ENCODE measurements at regions not wholly inside any gene's neighbourhood (a gene's known extent, or its start where the extent isn't known, plus 50 kb on each side); places are given as distances from the start of the nearest gene placed in this dataset.

DNA sequence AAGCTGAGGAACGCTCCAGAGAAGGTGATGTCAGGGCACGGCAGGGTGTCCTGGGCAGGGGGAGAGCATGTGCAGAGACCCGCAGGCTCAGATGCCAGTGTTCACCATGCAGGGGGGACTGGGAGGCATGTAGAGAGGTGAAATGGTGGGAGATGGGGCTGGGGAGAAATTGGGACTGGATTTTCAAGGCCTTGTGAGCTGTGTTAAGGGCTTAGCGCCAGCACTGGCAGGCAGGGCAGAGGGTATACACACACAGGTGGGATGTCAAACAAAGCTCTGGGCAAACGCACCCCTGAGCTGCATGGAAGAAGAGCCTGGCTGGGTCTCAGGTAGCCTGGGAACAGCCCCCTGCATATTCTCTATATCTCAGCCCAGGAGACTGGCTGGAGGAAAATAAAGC is 282.7 kb downstream of the SHQ1 start:
- no peak for DNase-seq

DNA sequence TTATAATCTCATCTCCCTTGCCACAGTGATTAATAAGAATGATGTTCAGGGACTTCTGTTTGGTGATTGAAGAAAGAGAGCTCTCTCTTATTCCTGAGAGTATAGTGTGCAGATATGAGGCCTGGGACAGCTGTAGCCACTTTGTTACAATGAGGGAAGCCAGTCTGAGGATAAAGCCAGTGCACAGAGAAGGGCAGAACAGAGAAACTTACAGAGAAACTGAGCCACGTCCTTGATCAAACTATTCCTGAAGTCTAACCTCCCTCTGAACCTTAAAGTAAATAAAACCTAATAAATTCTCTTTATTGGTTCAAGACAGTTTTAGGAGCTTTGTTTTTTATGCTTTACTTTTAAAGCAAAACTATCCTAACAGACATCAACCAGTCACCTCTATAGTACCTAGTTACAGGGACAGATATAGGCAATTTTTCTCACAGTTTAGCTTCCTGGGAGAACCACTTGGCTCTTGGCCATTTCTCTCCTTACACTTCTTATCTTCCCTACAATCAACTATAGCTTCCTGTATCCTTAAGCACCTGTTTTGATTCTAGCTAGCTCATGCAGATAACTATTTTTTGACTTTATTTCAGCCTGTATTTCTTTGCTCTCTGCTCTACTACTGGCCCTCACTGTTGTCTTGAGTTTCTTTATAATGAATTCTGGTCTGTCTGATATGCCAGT is 284.4 kb downstream of the SHQ1 start:
- no peak for DNase-seq

DNA sequence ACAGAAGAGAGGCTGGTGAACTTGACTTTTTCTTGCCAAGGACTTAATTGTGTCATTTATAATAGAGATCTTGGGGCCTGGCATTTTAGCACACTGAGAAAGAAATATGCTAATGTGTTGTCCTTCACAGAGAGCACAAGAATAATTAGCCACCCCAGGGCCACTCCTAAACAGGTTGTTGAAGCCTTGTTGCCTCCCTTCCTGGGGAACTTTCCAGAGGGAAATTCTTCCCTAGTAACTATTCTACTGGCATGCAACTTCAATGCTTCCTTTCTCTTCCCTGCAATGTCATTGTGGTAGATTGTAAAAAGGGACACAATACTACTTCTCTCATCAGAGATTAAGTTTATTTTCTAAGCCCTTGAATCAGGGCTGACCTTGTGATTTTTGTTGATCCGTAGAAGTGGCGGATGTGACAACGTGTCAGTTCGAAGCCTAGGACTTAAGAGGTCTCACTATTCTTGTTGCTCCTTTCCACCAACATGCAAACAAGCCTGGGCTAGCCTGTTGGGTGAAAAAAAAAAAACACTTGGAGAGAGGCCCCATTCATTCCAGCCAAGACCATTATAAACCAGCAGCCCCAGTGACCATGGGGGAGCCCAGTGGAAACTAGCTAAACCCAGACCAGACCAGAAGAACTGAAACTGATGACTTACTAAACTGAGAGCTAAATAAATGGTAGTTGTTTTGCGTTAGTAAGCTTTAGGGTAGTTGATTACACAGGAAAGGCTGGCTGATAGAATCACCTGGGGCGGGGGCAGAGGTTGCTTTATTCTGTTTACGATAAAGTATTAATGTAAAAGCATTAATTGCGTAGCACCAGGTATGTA is 287.2 kb downstream of the SHQ1 start:
- DNase-seq = no peak

DNA sequence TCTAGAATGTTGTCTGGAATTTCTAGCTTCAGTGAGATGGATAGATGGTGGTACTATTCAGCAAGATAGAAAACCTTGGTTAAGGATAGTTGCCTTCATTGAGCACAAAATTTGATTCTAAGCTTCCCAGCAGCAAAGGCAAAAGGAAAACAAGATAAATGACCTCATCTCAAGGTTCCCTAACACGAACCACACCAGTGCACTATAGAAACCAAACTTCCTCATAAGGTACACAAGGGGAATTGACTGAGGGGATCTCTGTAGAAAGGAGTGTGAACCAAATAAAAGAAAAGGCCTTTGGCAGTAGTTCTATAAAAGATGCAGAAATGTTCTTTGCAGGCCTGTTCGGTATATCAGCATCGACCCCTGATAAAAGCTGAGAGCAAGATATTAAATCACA is 288.9 kb downstream of the SHQ1 start:
- DNase-seq = no peak

DNA sequence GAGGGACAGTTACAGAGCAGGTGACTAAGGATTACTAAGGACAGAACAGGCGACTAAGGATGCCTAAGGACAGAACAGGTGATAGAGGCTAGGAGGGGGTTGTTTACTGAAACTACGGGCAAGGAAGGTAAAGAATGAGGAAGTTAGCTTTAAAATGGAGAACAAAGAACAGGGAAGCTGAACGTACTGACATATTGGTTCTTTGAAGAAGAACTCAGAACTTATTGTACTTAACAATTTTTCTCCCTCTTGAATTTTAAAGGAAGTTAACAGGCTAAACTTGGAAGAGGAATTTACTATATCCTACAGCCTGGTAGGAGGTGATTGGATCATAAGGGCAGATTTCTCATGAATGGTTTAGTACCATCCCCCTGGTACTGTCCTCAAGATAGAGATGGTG is 290.2 kb downstream of the SHQ1 start:
- no peak for DNase-seq

DNA sequence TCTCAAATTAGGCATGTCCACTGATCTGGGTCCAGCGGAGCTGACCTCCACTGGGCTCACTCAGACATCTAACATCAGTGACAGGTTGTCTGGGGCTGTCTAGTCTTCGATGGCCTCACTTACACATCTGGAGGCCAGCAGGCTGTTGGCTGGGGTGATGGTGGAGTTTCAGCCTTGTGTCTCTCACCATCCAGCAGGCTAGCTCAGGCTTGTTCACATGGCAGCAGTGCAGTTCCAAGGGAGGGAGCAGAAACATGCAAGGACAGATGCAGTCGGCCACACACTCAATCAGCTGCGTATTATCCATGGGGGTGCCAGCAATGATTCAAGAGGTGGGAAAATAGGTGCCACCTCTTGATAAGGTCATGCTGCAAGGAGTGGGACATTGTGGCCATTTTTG is 292.5 kb downstream of the SHQ1 start:
- no peak for DNase-seq

DNA sequence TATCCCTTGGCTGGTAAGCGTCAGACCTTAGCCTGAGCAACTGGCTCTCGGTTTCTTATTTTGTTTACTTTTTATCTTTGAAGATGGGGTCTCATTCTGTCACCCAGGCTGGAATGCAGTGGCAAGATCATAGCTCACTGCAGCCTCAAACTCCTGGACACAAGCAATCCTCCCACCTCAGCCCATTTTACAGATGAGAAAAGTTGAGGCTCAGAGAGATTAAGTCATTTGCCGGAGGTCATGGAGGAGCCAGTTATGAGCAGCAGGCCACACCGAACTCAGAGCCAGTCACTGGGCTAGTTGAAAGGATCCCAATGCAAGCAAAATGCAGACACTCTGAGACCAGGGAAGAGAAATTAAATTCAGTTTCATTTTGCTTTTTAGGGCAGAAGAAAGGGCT is 293.6 kb downstream of the SHQ1 start:
- no peak for DNase-seq

DNA sequence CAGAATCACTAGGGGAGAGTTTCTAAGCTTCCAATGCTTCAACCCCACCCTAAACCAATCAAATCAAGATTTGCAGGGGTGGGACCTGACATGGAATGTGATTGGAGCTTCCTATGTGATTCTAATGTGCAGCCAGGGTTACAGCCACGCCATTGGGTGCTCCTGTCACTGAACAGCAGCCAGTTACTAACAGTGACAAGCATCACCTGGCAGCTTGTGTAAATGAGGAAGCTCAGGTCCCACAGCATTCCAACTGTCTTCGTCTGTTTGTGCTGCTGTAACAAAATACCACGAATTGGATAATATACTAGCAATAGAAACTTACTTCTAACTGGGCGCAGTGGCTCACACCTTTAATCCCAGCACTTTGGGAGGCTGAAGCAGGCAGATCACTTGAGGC is 294.9 kb downstream of the SHQ1 start:
- DNase-seq = no peak

DNA sequence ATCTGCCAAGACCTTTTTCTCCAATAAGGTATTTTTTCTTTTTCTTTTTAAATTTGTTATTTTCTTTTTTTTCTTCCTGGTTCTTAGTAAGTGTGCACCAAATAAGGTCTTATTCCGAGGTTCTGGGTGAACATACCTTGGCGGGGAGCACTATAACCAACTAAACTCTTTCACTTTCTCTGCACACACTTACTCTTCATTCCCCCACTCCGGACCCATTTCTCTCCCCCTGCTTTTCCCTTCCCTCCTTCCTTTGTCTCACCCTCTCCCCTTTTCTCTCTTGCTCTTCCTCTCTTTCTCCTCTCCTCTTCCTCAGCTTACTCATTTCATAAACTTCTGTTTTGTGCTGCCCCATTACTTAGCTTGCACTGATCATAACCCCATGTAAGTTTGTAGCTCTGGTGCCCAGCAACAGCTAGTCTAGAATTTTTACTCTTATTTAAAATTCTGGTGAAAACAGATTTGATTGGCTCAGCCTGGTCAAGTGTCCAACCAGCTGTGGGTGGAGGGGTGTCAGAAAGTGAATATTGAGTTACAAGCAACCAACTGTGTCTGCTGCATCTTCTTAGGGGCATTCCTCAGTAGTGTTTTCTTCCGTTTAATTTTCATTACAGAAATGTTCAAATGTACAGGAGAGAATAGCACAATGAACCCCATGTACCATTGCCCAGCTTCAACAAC is 297.5 kb downstream of the SHQ1 start:
- DNase-seq = no peak

DNA sequence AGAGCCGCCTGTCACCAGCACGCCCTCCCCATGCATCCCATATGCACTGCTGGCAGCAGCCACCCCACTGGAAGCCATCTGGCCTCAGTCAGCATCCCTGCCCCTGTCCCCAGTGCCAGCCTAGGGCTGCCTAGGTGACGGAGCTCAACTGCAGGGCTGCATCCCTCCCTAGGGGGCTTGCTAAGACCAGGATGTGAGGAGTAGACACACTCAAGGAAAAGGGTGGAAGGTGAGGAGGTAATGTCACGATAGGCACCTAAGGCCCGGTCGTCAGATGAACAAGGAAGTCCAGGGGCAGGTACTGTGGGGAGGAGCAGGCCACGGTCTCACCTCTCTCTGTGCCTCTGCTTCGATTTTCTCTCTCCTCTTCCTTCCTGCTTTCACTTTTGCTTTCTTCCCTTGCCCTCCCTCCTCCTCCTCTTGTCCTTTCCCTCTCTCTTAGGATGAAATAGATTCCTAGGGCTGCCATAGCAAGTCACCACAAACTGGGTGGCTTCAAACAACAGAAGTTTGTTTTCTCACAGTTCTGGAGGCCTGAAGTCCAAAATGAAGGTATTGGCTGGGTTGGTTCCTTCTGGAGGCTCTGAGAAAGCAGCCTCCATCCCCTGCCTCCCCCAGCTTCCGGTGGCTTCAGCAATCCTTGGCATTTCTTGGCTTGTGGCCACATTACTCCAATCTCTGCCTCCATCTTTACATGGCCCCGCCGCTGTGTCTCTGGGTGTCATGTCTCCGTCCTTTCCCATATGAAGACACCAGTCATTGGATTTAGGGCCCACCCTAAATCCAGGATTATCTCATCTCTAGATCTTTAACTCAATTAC is 298.3 kb downstream of the SHQ1 start:
- no peak for DNase-seq

DNA sequence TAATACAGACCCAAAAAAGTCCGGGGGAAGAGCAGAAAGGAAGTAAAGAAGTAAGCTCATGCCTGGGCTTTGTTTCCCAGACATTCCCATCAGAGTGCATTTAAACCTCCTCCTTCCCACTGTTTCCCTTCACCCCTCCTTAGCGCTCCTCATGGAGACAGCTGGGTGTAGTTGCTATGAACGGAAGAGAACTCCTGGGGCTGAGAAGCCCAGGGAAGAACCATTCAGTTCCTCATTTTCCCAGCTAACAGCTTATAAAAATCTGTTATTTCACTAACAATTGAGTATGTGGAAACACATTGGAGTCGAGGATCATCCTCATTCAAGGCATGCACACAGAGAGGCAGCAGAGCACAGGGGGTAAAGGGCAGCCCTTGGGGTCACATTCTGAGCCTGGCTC is 299.3 kb downstream of the SHQ1 start:
- DNase-seq = no peak

DNA sequence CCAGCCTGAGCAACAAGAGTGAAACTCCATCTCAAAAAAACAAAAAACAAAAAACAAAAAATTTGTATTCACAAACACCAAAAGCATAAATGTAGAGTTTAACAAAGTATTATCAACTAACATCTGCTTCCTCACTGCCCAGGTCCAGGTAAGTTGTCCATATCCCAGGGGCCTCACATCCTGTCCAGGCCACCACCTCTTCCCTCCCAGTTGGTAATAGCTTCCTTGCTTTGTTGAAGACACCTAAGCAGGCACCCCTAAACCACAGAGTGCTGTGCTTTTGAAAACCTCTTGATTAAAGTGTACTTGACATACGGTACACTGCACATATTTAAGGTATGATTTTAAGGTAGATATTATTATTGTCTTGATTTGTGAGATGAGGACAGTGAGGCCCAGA is 299.8 kb downstream of the SHQ1 start:
- no peak for DNase-seq

DNA sequence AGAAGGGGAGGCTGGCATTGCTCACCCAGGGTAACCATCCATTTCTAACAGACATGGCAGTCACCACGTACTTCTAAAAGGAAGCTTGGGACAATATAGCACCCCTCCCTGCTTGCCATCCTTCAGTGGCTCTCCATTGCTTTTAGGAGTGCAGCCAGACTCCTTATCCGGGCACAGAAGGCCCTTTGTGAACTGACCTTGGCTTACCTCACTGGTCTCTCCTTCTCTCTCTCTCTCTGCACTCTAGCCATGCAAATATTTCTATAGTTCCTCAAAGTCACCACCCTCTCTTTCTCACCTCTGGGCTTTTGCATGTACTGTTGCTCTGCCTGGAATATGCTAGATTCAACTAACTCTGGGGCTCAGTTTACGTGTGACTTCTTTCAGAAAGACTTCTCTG is 301.1 kb downstream of the SHQ1 start:
- no peak for DNase-seq

DNA sequence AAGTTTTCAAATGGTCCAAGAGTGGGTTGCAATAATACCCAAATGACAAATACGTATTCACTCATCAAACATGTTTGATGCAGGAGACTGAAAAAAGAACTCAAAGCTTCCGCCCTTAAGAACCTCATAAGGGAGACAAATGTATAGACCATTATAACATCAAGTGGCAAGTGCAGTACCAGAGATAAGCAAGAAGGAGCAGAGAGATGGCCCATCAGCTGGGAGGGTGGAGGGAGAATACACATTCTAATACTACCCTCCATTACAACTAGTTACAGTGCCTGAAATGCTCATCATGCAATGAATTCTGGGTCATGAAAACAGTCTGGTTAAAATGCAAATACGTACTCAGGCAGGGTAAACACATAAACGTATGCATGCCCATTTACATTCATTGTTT is 304.0 kb downstream of the SHQ1 start:
- no peak for DNase-seq

DNA sequence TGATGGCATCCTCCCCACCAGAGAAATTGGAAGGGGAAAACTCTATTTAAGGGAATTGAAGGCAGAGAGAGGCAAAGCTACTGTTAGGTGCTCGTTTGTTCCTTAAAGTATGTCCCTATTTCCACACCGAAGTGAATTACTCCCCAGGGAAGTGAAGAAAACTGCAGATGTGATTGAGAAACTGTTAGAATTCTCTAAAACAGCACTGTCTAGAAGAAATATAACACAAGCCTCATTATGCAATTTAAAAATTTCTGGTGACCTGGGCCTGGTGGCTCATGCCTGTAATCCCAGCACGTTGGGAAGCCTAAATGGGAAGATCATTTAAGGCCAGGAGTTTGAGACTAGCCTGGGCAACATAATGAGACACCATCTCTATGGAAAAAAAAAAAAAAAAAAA is 305.0 kb downstream of the SHQ1 start:
- DNase-seq = no peak

DNA sequence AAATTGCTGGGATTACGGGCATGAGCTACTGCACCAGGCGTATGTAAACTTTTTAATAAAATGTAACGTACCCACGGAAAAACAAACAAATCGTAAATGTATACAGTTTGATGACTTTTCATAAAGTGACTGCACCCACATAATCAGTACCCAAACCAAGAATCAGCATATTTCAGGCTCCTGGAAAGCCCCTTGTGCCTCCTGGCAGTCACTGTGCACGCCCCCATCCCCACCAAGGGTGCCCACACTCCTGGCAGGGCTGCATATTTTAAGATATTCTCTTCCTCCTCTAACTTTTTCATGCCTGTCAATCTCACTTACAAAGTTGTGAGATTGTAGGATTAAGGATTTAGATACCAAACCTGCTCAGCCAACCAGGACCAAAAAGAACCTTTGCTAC is 305.5 kb downstream of the SHQ1 start:
- no peak for DNase-seq

DNA sequence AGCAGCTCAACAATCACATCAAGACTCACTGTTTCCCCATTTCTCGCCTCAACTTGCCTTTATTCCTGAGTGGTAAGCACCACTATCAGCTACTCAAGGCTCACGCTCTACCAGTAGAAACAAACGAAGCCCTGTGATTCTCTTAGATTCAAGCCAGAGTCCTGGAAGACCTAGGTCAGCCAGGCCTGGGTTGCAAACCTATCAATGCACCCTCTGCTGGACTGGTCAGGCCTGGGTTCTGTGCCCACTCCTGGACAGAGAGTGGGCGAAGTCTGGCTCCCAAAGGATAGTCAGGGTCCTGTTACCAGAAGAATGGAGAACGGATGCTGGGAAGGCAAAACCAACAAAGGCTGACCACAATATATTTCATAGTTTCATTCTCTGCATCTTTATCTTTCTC is 308.4 kb downstream of the SHQ1 start:
- DNase-seq = no peak

DNA sequence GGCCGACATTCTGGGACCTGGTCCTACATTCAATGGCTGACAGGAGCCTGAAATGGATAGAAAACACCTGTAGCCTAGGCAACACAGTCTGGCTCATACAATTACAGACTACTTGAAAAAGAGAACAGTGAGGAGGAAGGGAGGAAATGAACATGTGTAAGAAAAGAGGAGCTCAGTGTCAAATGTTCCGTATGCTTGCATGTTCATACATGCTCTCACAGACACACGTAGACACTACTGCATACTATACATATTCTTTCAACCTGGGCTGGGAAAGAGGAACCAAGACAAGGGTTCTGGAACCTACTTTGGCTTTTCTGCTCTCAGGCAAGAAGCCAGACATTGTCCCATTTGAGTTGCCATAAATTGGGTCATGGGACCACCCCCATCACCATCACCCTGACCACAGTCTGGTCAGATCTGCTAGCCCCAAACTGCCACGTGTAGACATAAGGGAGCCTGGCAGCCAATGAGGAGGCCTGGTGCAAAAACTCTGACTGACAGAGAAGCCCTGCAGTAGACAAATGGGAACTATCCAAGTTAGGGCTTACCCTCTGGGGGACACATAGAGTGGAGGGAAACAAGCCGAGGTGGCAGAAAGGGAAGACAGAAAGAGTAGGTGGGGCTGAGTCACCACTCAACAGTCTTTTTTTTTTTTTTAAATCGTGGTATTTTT is 310.0 kb downstream of the SHQ1 start:
- no peak for DNase-seq

DNA sequence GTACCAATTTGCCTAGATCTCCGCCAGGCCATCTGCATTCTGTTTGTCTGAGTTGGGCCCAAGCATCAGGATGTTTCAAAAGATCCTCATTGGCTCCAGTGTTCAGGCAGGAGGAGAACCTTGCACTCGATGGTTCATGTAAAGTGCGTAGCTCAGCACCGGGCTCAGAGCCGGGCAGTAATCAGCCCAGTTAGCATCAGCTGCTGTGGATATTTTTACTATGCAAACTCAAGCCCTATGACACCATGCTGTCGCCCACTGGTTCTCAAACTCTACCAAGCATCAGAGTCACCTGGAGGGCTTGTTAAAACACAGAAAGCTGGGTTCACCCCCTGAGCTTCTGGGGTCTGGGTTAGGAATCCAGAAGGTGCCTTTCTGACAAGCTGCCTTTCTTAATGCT is 310.8 kb downstream of the SHQ1 start:
- no peak for DNase-seq

DNA sequence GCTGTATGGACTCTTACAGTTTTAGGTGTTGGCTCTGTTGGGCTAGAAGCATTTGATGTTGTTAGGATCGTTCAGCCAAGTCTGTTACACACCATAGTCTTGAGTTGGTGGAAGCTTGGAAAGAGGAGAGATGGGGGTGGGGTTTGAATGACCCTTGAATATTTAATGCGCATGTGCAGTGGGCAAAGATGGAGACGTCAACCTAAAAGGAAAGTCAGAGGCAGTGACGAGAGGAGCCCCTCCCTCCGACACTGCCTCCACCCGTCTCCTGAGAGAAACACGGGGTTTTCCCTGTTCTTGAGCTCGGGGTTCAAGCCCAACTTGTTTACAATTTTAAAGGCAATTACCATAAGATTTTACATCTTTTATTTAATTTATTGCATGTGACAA is 311.4 kb downstream of the SHQ1 start:
- DNase-seq = no peak

DNA sequence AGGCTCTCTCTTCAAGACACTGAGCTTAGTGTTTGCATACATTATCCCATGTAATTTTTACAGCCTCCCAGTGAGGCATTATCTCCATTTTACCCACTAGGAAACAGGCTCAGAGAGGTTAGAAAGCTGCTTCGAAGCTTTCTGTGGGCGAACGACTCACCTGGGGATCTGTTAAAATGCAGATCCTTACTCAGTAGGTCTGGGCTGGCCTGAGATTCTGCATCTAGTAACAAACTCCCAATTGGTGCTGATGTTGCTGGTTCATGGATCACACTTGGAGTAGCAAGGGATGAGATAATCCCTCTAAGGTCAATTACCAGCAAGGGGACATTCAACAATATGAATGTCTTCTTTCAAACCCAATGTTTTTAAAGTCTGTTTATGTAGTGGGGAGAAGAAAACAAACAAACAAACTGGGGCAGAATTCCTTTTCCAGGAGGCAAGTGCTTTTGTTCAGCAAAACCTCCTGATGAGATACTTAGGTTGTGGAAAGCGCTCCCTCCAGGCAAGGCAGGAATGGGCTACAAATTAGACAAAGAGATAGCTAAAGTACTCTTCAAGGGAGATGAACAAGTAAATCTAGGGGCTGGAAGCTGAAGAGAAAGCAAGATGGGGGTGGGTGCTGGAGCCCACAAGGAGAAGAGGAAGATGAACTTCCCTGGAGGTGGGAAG is 311.9 kb downstream of the SHQ1 start:
- no peak for DNase-seq

DNA sequence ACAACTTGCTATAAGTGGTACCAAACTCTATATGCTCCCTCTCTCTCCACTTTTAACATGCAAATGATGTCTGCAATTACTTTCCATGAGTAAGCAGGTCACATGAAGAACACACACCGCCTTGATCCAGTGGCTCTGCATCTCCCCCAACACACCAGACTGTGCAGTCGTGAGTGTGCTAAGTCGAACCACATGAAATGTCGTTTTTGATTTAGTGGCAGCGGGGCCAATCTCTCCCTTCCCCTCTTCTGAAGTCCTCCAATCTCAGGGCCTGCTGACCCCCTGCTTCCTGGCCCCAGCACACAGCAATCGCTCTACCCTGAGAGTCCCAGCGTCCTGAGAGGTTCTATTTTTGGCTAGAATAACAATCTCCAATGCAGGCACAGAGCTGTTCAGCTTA is 312.5 kb downstream of the SHQ1 start:
- DNase-seq = no peak

Measured in activated gamma-delta T cell (primary cell).